Heart right ventricle (tissue), 16 donors: ENCODE measurements at regions not wholly inside any gene's neighbourhood (a gene's known extent, or its start where the extent isn't known, plus 50 kb on each side); places are given as distances from the start of the nearest gene placed in this dataset.

Experiments used
- ATAC-seq, 8 donors: fragments of 200-7000 bp; cut with Tn5 transposase; one replicate each; pipeline ENCODE4 v1.9.1; 2020; ENCODE audit warnings: mild to moderate bottlenecking in 8 of 8, moderate library complexity in 8 of 8, moderate number of reproducible peaks in 1 of 8
- DNase-seq, 2 donors: peaks; one replicate each; pipeline ENCODE4 v3.0.0-alpha.2; 2020
- H3K27ac ChIP-seq, 10 donors: fragments of 200-600 bp; sonication (generic) in 2 of 10; one replicate each; pipeline versions ENCODE4 v1.5.0 to v1.8.0; 2020 to 2022; ENCODE audit warnings: mild to moderate bottlenecking in 3 of 10
- H3K27me3 ChIP-seq, 7 donors: fragments of 200-600 bp; one replicate each; pipeline ENCODE4 v1.8.0; 2021 to 2022; ENCODE audit warnings: mild to moderate bottlenecking in 2 of 7
- H3K36me3 ChIP-seq, 9 donors: fragments of 200-600 bp; sonication (generic) in 1 of 9; one replicate each; pipeline versions ENCODE4 v1.5.0 to v1.8.0; 2020 to 2022; ENCODE audit warnings: mild to moderate bottlenecking in 2 of 9
- H3K4me1 ChIP-seq, 9 donors: fragments of 200-600 bp; sonication (generic) in 1 of 9; one replicate each; pipeline versions ENCODE4 v1.5.0 to v1.8.0; 2020 to 2022; ENCODE audit warnings: mild to moderate bottlenecking in 4 of 9
- H3K4me3 ChIP-seq, 10 donors: fragments of 200-600 bp; sonication (generic) in 2 of 10; one replicate each; pipeline versions ENCODE4 v1.5.0 to v1.8.0; 2020 to 2022; ENCODE audit warnings: mild to moderate bottlenecking in 7 of 10, moderate library complexity in 2 of 10
- H3K9me3 ChIP-seq, 11 donors: fragments of 200-600 bp in 10 of 11; sonication (generic) in 2 of 11; one replicate each; pipeline versions ENCODE4 v1.5.0 to v1.8.0; 2013 to 2022; ENCODE audit warnings: mild to moderate bottlenecking in 2 of 11, control low read depth in 1 of 11, moderate library complexity in 1 of 11
- WGBS, 2 donors: extraction: QIAGEN DNeasy Blood & Tissue Kit; methylation state at CpG; one replicate each; pipeline ENCODE4 v1.1.7; 2013; ENCODE audit warnings: inconsistent platforms in 1 of 2; 5-methylcytosine and 5-hydroxymethylcytosine counted together
- intact Hi-C, 10 donors: fragments of 100-400 bp; cut with DNase I; formaldehyde crosslinking; loops; one replicate each; pipeline versions ENCODE4 v1.11.1 to v1.14.2; 2022
- TF ChIP-seq, protein P1 (sequence below), 9 donors: fragments of 200-600 bp; sonication (generic) in 2 of 9; IDR thresholded peaks; one replicate each; pipeline versions ENCODE4 v1.5.0 to v1.8.0; 2021 to 2022; ENCODE audit warnings: antibody characterized with exemption in 9 of 9, mild to moderate bottlenecking in 5 of 9, moderate library complexity in 1 of 9
- donor health status: Arrhythmogenic right ventricular cardiomyopathy.
- donor health status: ischemic (EF 13 %, LVEDD 7.1; RV severe dilation, severe dysfunction).
- donor health status: healthy with polysubstance abuse.
- donor health status: DM: no; HTN: yes; CAD: no.
- donor health status: DM: no; HTN: no; CAD: no.
- donor health status: ischemic (EF 25% LVEDD 6.9; RV normal size, moderate dysfunction).
- donor health status: ischemic (EF 25% LVEDD 5.7; RV mildly dilated, moderate dysfunction).
- donor health status: healthy.
- donor health status: DM: yes; HTN: yes; CAD: no.
- donor health status: Ischemic cardiomyopathy.
- donor health status: ischemic (EF 35%, LVEDD 5.7; RV mildly dilated, moderate dysfunction).
- donor health status: nonischemic (EF 11% LVEDD 7.7; RV severe dilation, severe dysfunction).
- donor health status: DM: yes; HTN: yes; CAD: no.
- donor health status: PGD.
- donor health status: ischemic (EF 29% LVEDD 5.4; RV normal size, mild dysfunction).
- donor health status: nonischemic (EF 23%, LVEDD 6.1; RV moderate dilation, normal function).

DNA sequence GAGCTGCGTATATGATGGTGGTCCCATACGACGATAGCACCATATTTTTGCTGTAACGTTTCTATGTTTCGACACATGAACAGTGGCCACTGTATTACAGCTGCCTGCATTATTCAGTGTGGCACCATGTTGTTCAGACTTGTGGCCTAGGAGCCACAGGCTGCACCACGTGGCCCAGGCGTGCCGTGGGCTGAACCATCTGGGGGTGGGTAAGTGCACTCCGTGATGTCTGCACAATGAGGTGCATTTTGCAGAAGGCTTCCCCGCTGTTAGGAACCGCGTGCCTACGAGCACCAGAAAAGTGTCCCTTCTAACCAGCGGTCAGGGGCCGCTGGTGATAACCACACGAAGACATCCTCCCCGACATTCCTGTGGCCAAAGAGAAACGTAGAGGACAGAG is 433.7 kb upstream of the MYT1L start:
- Histone ChIP-seq H3K4me3 (no peak overlapping the region), H3K9me3 (peaks cover 0 to 17% (median 6%) of the 10 kb centered on the region in 11 donors), H3K36me3 (no peaks in the 10 kb centered on the region), H3K27ac (no peak overlapping the region), H3K4me1 (peaks cover 0 to 16% (median 5%) of the 10 kb centered on the region in 9 donors), H3K27me3 (no peaks in the 10 kb centered on the region)
- intact Hi-C loops = loop anchor here in 1 of 10 donors (10.0 kb wide), 1 partner anchor 110 kb away; no protein-coding TSS in a partner anchor
- TF ChIP-seq, protein P1, sequence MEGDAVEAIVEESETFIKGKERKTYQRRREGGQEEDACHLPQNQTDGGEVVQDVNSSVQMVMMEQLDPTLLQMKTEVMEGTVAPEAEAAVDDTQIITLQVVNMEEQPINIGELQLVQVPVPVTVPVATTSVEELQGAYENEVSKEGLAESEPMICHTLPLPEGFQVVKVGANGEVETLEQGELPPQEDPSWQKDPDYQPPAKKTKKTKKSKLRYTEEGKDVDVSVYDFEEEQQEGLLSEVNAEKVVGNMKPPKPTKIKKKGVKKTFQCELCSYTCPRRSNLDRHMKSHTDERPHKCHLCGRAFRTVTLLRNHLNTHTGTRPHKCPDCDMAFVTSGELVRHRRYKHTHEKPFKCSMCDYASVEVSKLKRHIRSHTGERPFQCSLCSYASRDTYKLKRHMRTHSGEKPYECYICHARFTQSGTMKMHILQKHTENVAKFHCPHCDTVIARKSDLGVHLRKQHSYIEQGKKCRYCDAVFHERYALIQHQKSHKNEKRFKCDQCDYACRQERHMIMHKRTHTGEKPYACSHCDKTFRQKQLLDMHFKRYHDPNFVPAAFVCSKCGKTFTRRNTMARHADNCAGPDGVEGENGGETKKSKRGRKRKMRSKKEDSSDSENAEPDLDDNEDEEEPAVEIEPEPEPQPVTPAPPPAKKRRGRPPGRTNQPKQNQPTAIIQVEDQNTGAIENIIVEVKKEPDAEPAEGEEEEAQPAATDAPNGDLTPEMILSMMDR (IDR thresholded peaks at IDR 0.05) = no peak
- 87 to 90% methylated on average over 18 of the region's 18 CpGs for WGBS, 2 donors
- no peak for ATAC-seq
- DNase-seq = no peak

DNA sequence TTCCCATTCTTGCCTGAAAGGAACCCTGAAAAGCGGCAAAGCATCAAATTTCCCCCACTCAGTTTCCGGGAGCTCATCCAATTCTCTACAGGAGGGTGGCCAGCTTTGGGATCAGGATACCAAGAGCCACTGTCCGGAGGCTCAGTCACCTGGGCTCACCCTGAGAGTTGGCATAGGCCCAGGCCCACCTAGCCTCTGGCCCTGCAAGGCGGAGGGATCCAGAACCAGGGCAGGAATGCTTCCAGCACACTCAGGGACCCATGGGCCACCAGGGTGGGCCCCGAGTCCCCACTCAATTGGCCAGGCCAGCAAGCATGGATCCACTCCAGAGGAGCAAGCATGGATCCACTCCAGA is 432.9 kb upstream of the MYT1L start:
- DNase-seq (no peak), ATAC-seq (no peak)
- H3K4me3 ChIP-seq = no peak overlapping the region
- peaks cover 0 to 16% (median 0%) of the 10 kb centered on the region in 9 donors for H3K4me1 ChIP-seq
- TF ChIP-seq, protein P1 (IDR thresholded peaks at IDR 0.05) = no peak
- no peaks in the 10 kb centered on the region for H3K36me3 ChIP-seq
- intact Hi-C loops = loop anchor here in 1 of 10 donors (10.0 kb wide), 1 partner anchor 109 kb away; no protein-coding TSS in a partner anchor
- no peaks in the 10 kb centered on the region for H3K27me3 ChIP-seq
- no peak overlapping the region for H3K27ac ChIP-seq
- H3K9me3 ChIP-seq = peaks cover 0 to 17% (median 6%) of the 10 kb centered on the region in 11 donors
- 46 to 57% methylated on average over 5 of the region's 5 CpGs for WGBS, 2 donors

DNA sequence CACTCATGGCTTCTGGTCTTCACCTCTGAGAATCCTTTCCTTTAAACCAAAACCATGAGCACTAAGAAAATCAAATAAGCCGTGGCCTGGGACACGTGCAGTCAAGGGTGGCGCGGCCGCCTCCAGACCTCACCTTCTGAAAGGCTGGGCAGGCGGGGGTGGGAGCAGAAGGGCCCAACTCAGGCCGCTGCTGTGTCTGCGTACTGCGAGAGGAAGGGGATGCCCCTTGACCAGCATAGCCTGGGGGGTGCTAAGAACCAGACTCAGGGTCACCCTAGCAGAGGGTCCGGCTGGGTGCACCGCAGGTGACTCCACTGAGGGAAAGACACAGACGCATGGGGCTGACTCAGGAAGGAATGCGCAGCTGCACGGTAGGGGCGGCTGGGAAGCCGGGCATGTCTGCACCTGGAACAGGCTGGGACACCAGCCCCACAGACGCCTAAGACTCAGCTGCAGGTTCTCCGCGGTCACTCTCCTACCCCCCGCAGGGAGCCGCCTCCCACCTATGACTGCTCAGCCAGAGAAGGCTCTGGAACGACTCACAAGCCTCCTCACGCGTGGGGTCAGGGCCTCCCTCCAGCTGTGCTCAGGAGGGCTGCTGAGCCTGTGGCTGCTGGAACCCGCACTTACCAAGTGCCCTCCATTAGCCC is 432.4 kb upstream of the MYT1L start:
- Histone ChIP-seq H3K27ac (no peak overlapping the region), H3K36me3 (no peaks in the 10 kb centered on the region), H3K4me1 (peaks cover 0 to 16% (median 0%) of the 10 kb centered on the region in 9 donors), H3K9me3 (peaks cover 0 to 17% (median 6%) of the 10 kb centered on the region in 11 donors), H3K27me3 (no peaks in the 10 kb centered on the region), H3K4me3 (no peak overlapping the region)
- 79 to 81% methylated on average over 25 of the region's 25 CpGs for WGBS, 2 donors
- peak in 2 of 8 donors; percentile 22 to 29 for ATAC-seq
- intact Hi-C loops = loop anchor here in 1 of 10 donors (10.0 kb wide), 1 partner anchor 109 kb away; no protein-coding TSS in a partner anchor
- no peak for DNase-seq
- TF ChIP-seq, protein P1 (IDR thresholded peaks at IDR 0.05) = no peak

DNA sequence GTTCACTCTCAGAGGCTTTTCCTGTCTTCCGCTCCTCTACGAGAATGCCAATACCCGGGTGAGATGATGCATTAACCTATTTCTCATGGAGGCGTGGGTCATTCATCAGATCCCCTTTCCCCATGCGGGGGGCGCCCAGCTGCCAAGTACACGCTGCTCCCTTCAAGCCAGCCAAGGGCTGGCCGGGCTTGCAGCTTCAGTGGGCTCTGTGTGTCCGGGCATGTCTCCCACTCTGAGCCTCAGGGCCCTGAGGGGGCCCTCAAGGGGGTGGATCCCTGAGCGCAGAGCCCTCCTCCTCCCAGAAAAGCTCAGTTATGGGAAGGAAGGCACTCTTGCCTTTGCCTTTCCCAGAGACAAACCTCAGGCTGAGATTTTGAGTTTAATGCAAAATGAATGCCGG is 431.8 kb upstream of the MYT1L start:
- WGBS, 2 donors = 78 to 82% methylated on average over 11 of the region's 11 CpGs
- no peak overlapping the region for H3K27ac ChIP-seq
- TF ChIP-seq, protein P1 (IDR thresholded peaks at IDR 0.05) = no peak
- peaks cover 0 to 17% (median 6%) of the 10 kb centered on the region in 11 donors for H3K9me3 ChIP-seq
- no peak for DNase-seq
- no peaks in the 10 kb centered on the region for H3K36me3 ChIP-seq
- intact Hi-C loops = loop anchor here in 1 of 10 donors (10.0 kb wide), 1 partner anchor 108 kb away; no protein-coding TSS in a partner anchor
- peaks cover 0 to 16% (median 0%) of the 10 kb centered on the region in 9 donors for H3K4me1 ChIP-seq
- H3K27me3 ChIP-seq = no peaks in the 10 kb centered on the region
- H3K4me3 ChIP-seq = no peak overlapping the region
- peak in 1 of 8 donors; percentile 27 for ATAC-seq
